ENCODE measurements at regions not wholly inside any gene's neighbourhood (a gene's known extent, or its start where the extent isn't known, plus 50 kb on each side); places are given as distances from the start of the nearest gene placed in this dataset.

GRCh38 chr3:87461036-87461435, 184.7 kb upstream of the POU1F1 start:
- TF ChIP-seq CTCF (IDR thresholded peaks at IDR 0.05) (no peak), POLR2A (IDR thresholded peaks at IDR 0.05) (no peak)
- intact Hi-C loops (cut with DNase I; ENCODE audit: low total_unique reads) = no loop called here
- H3K4me3 ChIP-seq (ENCODE audit: low read depth, poor library complexity, severe bottlenecking) = no peak overlapping the region
- WGBS, 2 donors = 56 to 67% methylated on average over 3 of the region's 3 CpGs
- DNase-seq (ENCODE audit: low spot score in 2 of 2) = no peak

GRCh38 chr3:87448558-87448957, 172.2 kb upstream of the POU1F1 start:
- no peak for DNase-seq (ENCODE audit: low spot score in 2 of 2)
- H3K4me3 ChIP-seq (ENCODE audit: low read depth, poor library complexity, severe bottlenecking) = no peak overlapping the region
- intact Hi-C loops (cut with DNase I; ENCODE audit: low total_unique reads) = no loop called here
- no peak for TF ChIP-seq POLR2A (IDR thresholded peaks at IDR 0.05)
- TF ChIP-seq CTCF (IDR thresholded peaks at IDR 0.05) = no peak

- 60 to 68% methylated on average over 5 of the region's 5 CpGs for WGBS, 2 donors
- no peak overlapping the region for H3K4me3 ChIP-seq (ENCODE audit: low read depth, poor library complexity, severe bottlenecking)
- no peak for DNase-seq (ENCODE audit: low spot score in 2 of 2)
- intact Hi-C loops (cut with DNase I; ENCODE audit: low total_unique reads) = no loop called here
- no peak for TF ChIP-seq POLR2A (IDR thresholded peaks at IDR 0.05)
- no peak for TF ChIP-seq CTCF (IDR thresholded peaks at IDR 0.05)
Observed at GRCh38 chr3:87446849-87447387, 170.5 kb upstream of the POU1F1 start.

- intact Hi-C loops (cut with DNase I; ENCODE audit: low total_unique reads) = no loop called here
- DNase-seq (ENCODE audit: low spot score in 2 of 2) = no peak
- TF ChIP-seq CTCF (IDR thresholded peaks at IDR 0.05) (no peak), POLR2A (IDR thresholded peaks at IDR 0.05) (no peak)
- WGBS, 2 donors = 89 to 90% methylated on average over 3 of the region's 3 CpGs
- H3K4me3 ChIP-seq (ENCODE audit: low read depth, poor library complexity, severe bottlenecking) = no peak overlapping the region
Observed at GRCh38 chr3:87442470-87442869, 166.1 kb upstream of the POU1F1 start.

GRCh38 chr3:87437765-87438164, 161.4 kb upstream of the POU1F1 start:
- TF ChIP-seq POLR2A (IDR thresholded peaks at IDR 0.05) = no peak
- TF ChIP-seq CTCF (IDR thresholded peaks at IDR 0.05) = no peak
- H3K4me3 ChIP-seq (ENCODE audit: low read depth, poor library complexity, severe bottlenecking) = no peak overlapping the region
- no peak for DNase-seq (ENCODE audit: low spot score in 2 of 2)
- 20% methylated on average over 1 of the region's 1 CpG for WGBS, 2 donors
- intact Hi-C loops (cut with DNase I; ENCODE audit: low total_unique reads) = loop anchor here (2.0 kb wide), 1 partner anchor 63 kb away; no protein-coding TSS in a partner anchor

Measured in lower leg skin (tissue), 4 donors.